Upper lobe of left lung (tissue), 4 donors: ENCODE measurements at regions not wholly inside any gene's neighbourhood (a gene's known extent, or its start where the extent isn't known, plus 50 kb on each side); places are given as distances from the start of the nearest gene placed in this dataset.

Source experiments
- CTCF ChIP-seq, 6 experiments: fragments of 450-650 bp in 4 of 6; fragments of 200-600 bp in 2 of 6; sonication (generic) in 2 of 6; IDR thresholded peaks; one replicate each; pipeline ENCODE4 v1.5.1; 2016 to 2019; ENCODE audit warnings: antibody characterized with exemption in 6 of 6
- POLR2A ChIP-seq, 4 donors: fragments of 450-650 bp; IDR thresholded peaks; one replicate each; pipeline ENCODE4 v1.5.1; 2016 to 2017; ENCODE audit warnings: antibody characterized with exemption in 4 of 4, mild to moderate bottlenecking in 2 of 4

GRCh38 chr14:59130462-59130861, 58.0 kb upstream of the DAAM1 start:
- TF ChIP-seq CTCF (IDR thresholded peaks at IDR 0.05) (no peak), POLR2A (IDR thresholded peaks at IDR 0.05) (no peak)
